ENCODE measurements at regions not wholly inside any gene's neighbourhood (a gene's known extent, or its start where the extent isn't known, plus 50 kb on each side); places are given as distances from the start of the nearest gene placed in this dataset.

DNA sequence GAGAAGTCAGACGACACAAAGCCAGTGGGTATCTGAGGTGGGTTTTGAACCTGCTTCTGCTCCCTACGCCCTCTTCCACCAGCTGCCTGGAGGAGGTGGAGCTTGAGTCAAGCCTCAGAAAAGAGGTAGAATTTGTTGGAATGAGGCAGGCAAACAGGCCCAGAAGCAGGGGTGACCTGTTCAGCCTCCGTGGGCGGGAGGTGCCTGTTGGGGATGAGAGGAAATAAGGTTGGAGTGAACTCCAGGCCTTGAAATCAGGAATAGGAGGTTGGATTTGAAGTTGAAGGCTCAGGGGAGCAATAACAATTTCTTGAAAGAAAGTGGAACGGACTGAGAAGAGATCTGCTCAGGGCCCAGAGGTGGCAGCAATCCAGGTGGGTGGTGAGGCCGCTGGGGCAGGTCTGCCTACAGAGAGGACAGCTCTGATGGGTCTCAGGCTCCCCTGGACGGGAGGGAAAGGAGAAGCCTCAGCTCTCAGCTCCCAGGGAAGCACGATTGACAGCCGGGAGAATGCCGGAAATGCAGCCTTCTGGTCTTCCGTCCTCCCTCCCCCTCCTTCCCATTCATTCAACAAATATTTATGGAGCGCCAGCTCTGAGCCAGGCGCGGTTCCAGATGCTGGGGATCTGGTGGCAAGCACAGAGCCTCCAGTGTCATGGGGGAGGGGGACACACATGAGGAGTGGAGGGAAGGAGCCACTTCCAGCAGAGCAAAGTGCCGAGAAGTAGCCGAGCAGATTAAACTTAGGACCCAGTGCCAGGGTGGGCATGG lies 61.9 kb upstream of the CIBAR2 start:
- DNase-seq (ENCODE audit: low read depth, low spot score), result peak; percentile 88

DNA sequence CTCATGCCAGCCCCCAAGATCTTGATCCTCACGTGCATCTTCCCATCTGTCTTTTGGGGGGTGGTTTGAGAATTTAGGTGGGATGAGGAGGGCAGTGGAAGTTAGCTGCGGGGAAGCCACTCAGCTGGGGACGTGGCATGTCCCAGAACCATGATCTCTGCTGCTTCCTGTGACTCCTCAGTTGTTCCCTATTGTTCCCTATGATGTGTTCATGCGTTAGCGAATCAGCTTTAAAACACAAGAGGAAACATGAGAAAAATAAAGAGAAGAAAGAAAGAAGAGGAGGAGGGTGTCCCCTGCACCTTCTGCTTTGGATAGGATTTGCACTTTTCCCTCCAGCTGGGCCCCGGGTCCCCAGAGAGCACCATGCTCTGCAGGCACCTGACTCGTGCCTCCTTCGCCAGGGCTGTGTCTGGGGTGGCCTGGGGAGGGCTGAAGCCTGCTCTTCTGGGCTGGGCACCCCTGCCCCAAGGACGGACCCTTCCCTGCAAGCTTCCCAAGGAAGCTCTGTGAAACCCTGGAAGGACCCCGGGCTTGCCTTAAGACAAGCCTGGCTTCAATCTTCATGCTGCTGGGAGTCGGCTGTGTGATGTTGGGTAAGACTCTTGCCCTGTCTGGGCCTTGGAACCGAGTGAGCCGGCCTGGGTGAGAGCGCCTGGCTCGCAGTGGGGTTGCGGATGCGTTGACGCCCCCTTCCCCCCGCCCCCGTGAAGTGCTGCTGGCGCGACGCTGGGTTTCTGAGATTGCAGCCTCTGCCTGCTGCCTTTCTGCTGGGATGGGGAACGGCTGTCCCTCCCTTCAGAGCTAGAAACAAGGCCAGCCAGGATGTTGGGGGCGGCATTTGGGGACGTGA lies 62.8 kb upstream of the CIBAR2 start:
- DNase-seq (ENCODE audit: low read depth, low spot score), result peak; percentile 27

DNA sequence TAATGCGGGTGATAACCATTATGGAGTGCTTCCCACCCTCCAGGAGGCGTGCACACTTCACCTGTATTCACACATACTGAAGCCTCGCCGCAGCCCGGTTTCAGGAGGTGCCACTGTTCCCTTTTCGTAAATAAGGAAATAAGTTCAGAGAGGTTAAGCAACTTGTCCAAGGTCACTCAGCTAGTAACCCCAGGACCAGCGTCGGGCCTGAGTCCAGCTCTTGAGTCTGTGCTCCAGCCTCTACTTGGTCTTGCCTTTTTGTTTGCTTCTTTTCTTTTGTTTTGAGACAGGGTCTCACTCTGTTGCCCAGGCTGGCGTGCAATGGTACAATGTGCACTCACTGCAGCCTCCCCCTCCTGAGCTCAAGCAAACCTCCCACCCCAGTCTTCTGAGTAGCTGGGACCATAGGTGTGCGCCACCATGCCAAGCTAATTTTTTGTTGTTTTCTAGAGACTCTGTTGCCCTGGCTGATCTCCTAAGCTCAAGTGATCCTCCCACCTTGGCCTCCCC lies 63.5 kb upstream of the CIBAR2 start:
- no peak for DNase-seq (ENCODE audit: low read depth, low spot score)

DNA sequence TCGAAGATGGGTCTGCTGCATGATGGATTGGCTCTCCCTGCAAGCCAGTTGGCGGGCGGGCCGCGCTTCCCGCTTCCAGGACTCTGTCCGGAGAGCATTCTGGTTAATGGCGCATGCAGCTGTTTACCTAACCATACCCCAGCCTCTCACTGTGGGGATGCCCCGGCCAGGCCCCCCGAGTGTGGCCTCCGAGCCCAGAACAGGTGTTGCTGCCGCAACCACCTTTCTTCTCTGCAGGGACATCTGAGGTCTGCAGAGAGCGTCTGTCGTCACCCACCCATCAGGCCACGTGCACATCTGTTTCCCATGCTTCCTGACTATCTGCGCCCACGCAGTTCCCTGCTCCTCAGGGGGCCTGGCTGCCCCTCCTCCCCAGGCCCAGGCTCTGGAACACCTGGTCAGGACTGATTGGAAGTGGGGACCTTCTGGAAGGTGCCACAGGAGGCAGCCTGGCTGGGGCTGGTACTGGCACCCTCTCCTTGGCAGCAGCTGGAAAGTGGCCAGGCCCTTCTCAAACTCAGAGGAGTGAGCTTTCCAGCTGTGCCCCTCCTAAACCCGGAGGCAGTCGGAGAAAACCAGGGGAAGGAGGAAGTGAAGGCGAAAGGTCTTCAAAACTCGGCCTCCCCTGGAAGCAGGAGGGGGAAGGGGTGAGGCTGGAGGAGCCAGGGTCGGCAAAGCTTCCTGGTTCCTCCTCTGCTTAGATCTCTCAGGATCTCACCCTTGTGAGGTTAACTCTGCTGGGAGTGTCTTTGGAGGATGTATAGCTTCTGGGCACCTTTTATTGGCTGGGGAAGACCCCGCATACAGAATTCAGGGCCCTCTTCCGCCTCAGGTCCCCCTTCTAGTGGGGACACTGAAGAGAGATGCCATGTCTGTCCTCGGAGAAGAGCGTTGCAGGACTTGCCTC lies 64.5 kb upstream of the CIBAR2 start:
- peak; percentile 32 for DNase-seq (ENCODE audit: low read depth, low spot score)

DNA sequence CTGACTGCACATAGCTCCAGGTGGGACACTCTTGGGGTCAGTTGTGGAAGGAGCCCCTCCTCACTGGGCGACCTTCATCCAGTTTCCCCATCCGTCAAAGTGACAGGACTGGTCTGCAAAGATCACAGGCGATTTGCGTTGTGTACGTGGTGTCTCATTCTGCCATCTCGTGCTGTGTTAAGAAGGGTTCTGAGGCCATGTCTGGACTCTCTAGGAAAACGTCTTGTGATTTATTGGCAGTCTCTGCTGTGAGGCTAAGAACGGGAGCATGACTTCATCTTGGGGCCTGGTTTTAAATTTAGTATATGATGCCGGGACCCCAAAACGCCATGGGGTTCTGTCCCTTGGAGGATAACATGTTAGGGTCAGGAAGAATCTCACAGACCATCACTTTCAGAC lies 65.2 kb upstream of the CIBAR2 start:
- DNase-seq (ENCODE audit: low read depth, low spot score), result no peak

DNA sequence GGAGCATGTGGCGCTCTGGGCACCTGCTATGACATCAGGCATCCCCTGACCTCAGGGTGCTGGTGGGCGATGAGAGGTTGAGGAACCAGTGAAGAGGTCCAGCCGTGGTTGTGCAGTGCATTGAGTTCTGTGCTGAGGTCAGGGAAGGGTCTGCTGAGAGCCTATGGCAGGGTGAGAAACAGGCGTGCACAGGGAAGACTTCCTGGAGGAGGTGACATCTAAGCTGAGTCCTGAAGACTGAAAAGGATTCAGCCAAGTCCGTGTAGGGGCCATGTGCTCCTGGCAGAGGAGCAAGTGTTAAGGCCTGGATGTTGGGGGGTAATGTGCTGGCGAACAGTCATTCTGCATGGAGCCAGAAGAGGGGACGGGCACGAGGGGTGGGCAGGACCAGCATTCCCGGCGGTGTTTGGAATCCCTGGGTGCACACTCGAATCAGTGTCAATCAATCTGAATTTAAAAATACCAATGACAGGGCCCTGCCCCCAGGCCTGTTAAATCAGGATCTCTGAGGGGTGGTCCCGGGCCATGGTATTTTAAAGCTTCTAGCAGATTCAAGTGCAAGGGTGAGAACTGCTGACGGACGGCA lies 65.8 kb upstream of the CIBAR2 start:
- no peak for DNase-seq (ENCODE audit: low read depth, low spot score)

DNA sequence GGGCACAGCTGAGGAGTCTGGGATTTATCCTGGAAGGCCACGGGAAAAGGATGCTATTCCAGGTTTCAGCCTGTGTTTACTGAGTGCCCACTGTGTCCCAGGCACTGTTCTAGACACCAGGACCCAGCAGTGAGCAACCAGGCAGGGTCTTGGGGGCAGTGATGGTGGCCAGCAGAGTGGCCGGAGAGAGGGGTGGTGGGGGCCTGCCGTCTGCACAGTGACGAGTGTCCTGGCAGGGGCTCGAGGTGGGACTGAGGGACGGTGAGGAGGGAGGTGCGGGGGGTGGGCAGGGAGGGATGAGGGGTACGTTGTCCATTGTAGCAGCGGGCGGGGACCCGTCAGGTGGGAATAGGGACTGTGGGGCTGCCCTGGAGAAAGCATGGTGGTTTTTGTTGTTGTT lies 66.3 kb upstream of the CIBAR2 start:
- no peak for DNase-seq (ENCODE audit: low read depth, low spot score)

DNA sequence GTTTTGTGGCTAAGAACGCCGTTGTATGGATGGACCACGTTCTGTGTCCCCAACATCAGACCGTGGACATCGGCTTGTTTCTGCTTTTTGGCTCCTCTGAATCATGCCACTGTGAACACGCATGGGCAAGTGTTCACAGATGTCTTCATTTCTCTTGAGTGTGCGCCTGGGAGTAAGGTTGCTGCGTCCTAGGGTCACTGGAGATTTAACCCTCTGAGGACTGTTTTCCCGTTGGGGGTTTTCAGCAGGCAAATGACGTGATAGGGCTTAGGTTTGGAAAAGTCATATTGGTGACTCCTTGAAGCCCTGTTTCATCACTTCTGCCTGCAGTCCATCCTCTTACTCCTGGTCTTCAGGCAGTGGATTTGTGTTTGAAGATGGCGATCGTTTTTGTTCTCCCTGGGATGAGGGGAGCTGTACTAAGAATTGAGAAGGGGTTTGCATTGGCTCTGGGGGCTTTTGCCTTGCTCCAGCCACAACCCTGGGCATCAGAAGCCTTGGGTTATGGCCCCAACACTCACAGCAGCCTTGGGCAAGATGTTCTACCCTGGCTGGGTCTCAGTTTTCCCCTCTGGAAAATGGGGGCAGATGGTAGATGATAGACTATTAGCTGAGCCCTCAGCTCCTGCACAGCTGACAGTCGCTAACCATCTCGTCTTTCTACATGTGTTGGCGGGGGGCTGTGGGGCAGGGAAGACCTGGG lies 67.2 kb upstream of the CIBAR2 start:
- no peak for DNase-seq (ENCODE audit: low read depth, low spot score)

DNA sequence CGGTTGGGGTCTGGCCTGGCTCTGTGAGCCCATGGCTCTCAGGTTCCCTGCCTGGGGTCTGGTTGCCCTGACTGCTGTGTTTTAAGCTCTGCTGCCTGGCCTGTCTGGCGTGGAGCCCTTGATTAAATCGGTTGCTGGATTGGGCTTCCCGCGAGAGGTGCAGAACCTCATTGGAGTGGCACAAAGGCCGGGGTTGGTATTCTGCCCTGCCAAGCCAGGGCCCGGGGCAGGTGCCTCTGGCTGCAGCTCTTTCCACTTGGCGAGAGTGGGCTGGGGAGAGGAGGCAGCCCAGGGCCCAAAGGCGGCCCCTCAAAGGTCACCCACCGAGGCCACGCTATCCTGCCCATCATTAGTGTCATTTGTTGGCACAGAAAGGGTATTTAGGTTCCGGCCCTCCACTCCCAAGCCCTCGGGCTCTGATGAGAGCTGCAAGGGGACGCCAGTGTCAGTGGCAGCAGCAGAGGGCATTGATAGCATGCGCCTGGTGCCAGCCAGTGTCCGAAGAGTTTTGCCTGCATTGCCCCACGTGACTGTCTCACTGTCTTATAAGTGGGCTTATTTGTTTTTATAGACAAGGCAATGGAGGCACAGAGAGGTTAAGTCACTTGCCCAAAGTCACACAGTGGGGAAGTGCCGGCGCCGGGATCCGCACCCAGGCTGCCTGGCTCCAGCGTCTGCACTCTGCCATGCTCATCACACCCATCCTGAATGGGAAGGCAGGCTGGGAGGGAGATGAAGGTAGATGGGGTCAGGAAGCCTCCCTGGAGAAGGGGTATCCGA lies 68.0 kb upstream of the CIBAR2 start:
- DNase-seq (ENCODE audit: low read depth, low spot score), result no peak

DNA sequence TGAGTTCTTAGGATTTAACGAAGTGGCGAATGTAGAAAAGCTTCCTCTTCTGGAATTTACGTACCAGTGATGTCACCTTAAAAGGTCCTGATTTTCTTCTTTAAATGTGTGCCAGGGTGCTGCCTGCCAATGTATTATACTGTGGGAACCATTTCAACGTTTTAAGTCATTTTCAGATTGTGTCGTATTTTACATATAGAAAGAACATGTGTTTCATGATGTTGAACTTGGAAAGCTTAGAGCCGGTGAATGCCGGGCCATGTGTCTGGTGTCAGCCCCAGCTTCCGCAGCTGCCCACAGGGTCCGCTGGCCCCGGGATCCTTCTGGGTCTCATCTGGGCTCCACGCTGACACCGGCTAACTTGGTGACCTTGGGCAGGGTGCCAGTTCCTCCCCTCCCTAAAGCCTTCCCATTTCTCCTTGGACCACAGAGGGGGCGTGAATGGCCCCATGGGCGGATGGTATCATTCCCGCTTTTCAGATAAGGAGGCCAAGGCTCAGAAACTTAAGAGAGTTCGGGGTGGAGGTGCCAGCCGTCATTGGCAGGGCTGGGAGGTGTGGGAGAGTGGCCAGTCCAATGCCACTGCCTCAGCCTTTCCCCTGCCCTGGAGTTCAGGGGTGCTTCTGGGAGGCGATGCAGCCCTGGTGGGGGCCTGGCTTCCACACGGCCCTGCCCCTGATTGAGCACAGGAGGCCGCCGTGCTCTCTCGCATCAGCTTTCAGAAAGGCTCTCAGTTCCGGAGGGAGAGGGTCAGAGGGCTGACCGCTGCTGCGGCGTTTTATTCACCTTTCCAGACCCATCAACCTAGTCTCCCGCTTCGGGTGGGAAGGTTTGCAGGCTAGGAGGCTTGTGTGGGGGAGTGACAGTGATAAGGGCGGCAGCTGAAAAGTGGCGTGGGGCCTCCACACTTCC lies 68.8 kb upstream of the CIBAR2 start:
- DNase-seq (ENCODE audit: low read depth, low spot score), result no peak

DNA sequence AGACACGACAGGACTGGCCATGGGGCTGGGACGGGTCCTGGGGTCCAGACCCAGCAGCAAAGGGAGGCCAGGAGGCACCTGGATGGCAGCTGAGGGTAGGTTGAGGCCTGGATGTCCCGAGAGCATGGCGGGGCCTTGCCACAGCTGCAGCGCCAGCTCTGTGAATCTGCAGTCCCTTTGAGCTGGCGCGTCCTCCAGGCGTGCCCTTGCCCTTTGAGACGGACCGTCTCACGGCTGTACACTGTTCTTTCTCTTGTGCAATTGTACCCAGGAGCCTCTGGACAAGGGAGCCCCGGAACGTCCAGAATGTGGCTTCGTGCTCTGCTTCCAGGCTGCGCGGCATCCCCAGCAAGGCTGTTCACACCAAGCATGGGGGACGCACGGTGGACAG lies 69.5 kb upstream of the CIBAR2 start:
- DNase-seq (ENCODE audit: low read depth, low spot score), result no peak

DNA sequence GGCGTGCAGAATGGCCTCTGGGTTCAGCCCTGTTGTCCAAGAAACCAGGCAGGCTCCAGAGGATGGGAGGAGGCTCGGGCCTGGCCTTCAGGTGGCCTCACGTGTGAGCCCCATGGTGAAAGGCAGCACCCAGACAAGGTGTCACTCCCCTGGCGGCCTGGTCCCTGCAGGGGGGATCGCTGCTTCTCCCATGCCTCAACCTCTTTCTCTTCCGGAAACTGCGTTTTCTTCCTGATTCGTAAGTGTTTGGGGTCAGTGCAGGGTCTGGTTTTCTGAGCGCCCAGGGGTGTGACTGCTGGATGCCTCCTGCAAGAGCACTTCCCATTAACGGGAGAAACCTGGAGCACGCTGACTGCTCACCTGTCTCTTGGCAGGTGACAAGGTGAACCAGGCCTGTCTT lies 70.0 kb upstream of the CIBAR2 start:
- no peak for DNase-seq (ENCODE audit: low read depth, low spot score)

DNA sequence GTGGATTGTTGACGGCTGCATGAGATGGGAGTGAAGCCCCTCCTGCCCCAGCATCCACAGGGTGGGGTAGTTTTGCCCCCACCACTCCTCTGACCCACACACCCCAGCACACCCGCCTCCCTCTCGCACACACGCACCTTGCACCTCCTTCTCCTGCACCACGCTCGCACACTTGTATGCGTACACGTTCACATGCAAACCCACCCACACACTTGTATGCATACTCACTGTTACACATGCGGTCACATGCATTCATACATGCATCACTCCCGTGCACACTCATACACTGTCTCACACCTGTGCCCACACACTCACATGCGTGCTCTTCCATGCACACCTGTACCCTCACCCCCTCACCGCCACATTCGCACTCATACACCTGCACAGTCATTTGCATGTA lies 70.5 kb upstream of the CIBAR2 start:
- DNase-seq (ENCODE audit: low read depth, low spot score), result no peak

DNA sequence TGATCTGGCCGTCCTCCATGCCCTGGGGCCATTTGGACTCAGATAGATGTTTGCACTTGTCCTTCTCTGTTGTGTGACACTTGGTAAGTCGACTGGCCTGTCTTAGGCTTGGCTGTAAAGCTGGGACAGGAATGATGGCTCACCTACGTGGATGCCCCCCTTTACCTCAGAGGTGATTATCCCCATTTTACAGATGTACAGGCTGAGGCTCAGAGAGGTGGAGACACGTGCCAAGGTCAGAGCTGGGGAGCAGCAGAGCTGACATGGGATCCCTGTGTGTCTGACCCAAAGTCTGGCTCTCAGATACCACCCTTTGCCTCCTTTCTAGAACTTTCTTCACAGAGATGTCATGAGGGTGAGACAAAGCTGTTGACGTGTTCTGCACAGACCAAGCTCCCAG lies 71.3 kb upstream of the CIBAR2 start:
- DNase-seq (ENCODE audit: low read depth, low spot score), result no peak

DNA sequence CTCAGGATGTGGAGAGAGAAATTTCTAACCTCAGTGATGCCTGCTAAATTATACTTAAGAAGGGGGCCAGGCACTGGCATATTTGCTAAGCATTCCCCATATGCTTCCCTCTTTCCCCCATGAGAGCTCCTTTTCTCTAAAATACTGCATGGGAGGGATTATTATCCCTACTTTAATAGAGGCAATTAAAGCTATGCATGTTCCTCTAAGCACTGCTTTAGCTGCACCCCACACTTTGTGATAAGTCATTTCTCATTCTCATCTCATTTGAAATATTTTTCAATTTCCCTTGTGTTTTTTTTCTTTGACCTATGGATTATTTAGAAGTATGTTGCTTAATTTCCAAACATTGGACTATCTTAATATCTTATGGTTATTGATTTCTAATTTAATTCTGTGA lies 72.1 kb upstream of the CIBAR2 start:
- DNase-seq (ENCODE audit: low read depth, low spot score), result no peak

DNA sequence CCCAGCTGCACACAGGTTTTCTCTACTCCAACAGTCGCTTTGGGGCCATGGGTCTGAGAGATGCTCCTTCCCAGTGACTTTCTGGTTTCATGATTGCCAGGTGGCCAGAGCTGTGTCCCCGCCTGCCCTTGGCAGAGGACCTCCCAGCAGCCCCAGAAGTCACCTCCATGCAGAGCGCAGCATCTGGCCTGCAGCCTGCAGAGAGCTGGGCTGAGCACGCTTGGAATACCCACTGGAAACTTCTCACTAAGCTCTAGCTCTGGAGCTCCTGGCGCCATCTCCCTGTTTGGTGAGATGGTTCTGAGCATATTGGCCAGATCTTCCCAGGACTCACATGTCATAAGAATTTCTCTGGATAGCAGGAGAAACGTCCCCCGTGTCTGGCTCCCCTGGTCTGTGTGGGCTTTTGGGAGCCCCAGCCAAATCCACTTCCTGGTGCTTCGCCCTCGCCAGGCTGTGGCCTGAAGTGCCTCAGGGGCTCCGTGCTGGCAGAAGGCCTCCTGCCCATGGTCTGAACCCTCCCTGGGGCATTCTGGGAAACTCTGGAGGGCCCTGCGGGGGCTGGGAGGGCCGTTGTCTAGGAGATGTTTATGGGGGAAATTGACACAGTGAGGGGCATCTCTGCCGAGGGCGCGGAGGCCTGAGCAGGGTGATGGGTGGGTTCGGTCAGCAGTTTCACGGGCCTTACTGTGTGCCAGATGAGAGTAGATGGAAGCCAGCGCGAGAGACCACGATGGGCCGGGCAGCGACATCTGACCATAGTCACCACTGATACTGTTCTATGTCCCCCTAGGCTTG lies 73.2 kb upstream of the CIBAR2 start:
- no peak for DNase-seq (ENCODE audit: low read depth, low spot score)

DNA sequence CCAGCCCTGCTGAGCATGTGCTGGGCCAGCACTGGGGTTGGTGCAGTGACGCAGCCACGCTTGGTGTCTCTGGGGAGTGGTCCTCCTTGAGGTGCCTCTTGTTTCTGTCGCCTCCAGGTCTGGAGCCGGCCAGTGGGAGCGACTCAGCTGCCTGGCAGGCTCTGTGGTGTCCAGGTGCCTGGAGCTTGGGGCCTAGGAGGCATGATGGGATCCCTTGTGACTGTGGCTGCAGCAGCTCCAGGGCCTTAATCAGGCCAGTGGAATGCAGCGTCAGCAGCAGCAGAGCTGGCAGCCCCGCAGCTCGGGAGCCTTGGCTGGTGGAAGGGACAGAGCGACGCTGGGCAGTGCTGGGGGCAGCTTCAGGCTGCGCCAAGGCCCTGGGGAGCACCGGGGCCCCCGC lies 74.7 kb upstream of the CIBAR2 start:
- DNase-seq (ENCODE audit: low read depth, low spot score), result peak; percentile 83

DNA sequence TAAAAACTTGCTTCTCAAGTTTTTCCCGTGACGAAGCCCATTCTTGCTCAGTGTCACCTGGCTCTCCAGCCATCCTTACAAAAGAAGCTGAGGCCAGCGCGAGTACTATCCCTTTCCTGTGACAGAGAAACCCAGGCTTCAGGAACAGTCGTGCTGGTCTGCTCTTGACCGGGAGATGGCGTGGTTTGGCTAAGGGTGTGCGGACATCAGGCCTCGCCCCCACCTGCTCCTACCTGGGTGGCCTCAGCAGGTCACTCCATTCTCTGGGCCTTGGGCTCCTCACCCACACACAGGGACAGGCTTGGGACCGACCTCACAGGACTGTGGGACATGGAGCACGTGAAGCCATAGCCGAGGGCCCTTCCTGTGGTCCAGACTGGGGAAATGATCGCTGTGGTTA lies 75.2 kb upstream of the CIBAR2 start:
- DNase-seq (ENCODE audit: low read depth, low spot score), result peak; percentile 75
